ENCODE measurements at regions not wholly inside any gene's neighbourhood (a gene's known extent, or its start where the extent isn't known, plus 50 kb on each side); places are given as distances from the start of the nearest gene placed in this dataset.

GRCh38 chr17:45628019-45628418, 137.5 kb upstream of the PLEKHM1 start:
- H3K9me3 Mint-ChIP-seq (ENCODE audit: insufficient read depth) = no peaks in the 10 kb centered on the region
- Histone ChIP-seq H4K20me1 (ENCODE audit: control insufficient read depth, insufficient read depth, low read length, poor library complexity, severe bottlenecking) (no peaks in the 10 kb centered on the region), H3K9me3 (ENCODE audit: control extremely low read depth in 1 of 3, control insufficient read depth in 2 of 3, insufficient read depth in 1 of 3, low read length in 2 of 3) (no peaks in the 10 kb centered on the region), H3K4me1 (ENCODE audit: control insufficient read depth in 2 of 2, insufficient read depth in 2 of 2, low read length in 2 of 2) (no peaks in the 10 kb centered on the region), H3K79me2 (ENCODE audit: control insufficient read depth, insufficient read depth, low read length) (no peaks in the 10 kb centered on the region), H3K27me3 (replicated peaks in 1 of 4; ENCODE audit: control extremely low read depth in 1 of 4, control insufficient read depth in 3 of 4, insufficient read depth in 4 of 4, low read length in 3 of 4) (no peaks in the 10 kb centered on the region), H3K27ac (ENCODE audit: low read length in 2 of 2) (no peak overlapping the region), H3K4me3 (ENCODE audit: control extremely low read depth in 1 of 5, extremely low read depth in 1 of 5, insufficient read depth in 1 of 5, low read depth in 2 of 5, low read length in 4 of 5) (no peak overlapping the region), H2AFZ (ENCODE audit: insufficient read depth, low read depth, low read length, poor library complexity, severe bottlenecking) (no peak overlapping the region), H3K9ac (ENCODE audit: low read length) (no peak overlapping the region), H3K36me3 (replicated peaks in 1 of 2; ENCODE audit: control extremely low read depth in 1 of 2, control insufficient read depth in 1 of 2, extremely low read depth in 1 of 2, insufficient read depth in 2 of 2, low read length in 1 of 2) (peaks cover 0 to 33% of the 10 kb centered on the region in 2 experiments), H3K4me2 (replicated peaks; ENCODE audit: low read depth, low read length, poor library complexity, severe bottlenecking) (no peak overlapping the region)
- CTCF ChIA-PET = interaction anchor here (1.0 kb wide), 1 partner anchor 12 kb away, joined by 3 read pairs; no protein-coding TSS in a partner anchor
- WGBS (ENCODE audit: insufficient coverage) = 88% methylated on average over 4 of the region's 5 CpGs
- H3K4me1 Mint-ChIP-seq = no peaks in the 10 kb centered on the region
- POLR2A ChIA-PET = no interaction called here
- no peaks in the 10 kb centered on the region for H3K27me3 Mint-ChIP-seq
- intact Hi-C loops (cut with micrococcal nuclease) = loop anchor here (10.0 kb wide), 1 partner anchor 587 kb away; no protein-coding TSS in a partner anchor
- DNase-seq (no peak), ATAC-seq (ENCODE audit: low read depth) (no peak)
- no peak overlapping the region for H3K4me3 Mint-ChIP-seq
- no peak overlapping the region for H3K27ac Mint-ChIP-seq
- no peak for TF ChIP-seq EZH2 (IDR thresholded peaks at IDR 0.05; ENCODE audit: borderline replicate concordance, insufficient read depth, low read depth, low read length, poor library complexity, severe bottlenecking)
- no peak for TF ChIP-seq CTCF (IDR thresholded peaks at IDR 0.05)

GRCh38 chr17:45631941-45632340, 141.4 kb upstream of the PLEKHM1 start:
- Histone ChIP-seq H3K36me3 (replicated peaks in 1 of 2; ENCODE audit: control extremely low read depth in 1 of 2, control insufficient read depth in 1 of 2, extremely low read depth in 1 of 2, insufficient read depth in 2 of 2, low read length in 1 of 2) (peaks cover 0 to 42% of the 10 kb centered on the region in 2 experiments), H3K4me3 (ENCODE audit: control extremely low read depth in 1 of 5, extremely low read depth in 1 of 5, insufficient read depth in 1 of 5, low read depth in 2 of 5, low read length in 4 of 5) (no peak overlapping the region), H3K27me3 (replicated peaks in 1 of 4; ENCODE audit: control extremely low read depth in 1 of 4, control insufficient read depth in 3 of 4, insufficient read depth in 4 of 4, low read length in 3 of 4) (no peaks in the 10 kb centered on the region), H4K20me1 (ENCODE audit: control insufficient read depth, insufficient read depth, low read length, poor library complexity, severe bottlenecking) (no peaks in the 10 kb centered on the region), H3K27ac (ENCODE audit: low read length in 2 of 2) (no peak overlapping the region), H3K9me3 (ENCODE audit: control extremely low read depth in 1 of 3, control insufficient read depth in 2 of 3, insufficient read depth in 1 of 3, low read length in 2 of 3) (no peaks in the 10 kb centered on the region), H3K4me2 (replicated peaks; ENCODE audit: low read depth, low read length, poor library complexity, severe bottlenecking) (no peak overlapping the region), H3K9ac (ENCODE audit: low read length) (no peak overlapping the region), H2AFZ (ENCODE audit: insufficient read depth, low read depth, low read length, poor library complexity, severe bottlenecking) (no peak overlapping the region), H3K4me1 (ENCODE audit: control insufficient read depth in 2 of 2, insufficient read depth in 2 of 2, low read length in 2 of 2) (no peaks in the 10 kb centered on the region), H3K79me2 (ENCODE audit: control insufficient read depth, insufficient read depth, low read length) (no peaks in the 10 kb centered on the region)
- H3K9me3 Mint-ChIP-seq (ENCODE audit: insufficient read depth) = no peaks in the 10 kb centered on the region
- H3K27me3 Mint-ChIP-seq = no peaks in the 10 kb centered on the region
- no peak overlapping the region for H3K4me3 Mint-ChIP-seq
- intact Hi-C loops (cut with micrococcal nuclease) = no loop called here
- ChIA-PET POLR2A (no interaction called here), CTCF (interaction anchor here (0.9 kb wide), 1 partner anchor 8 kb away, joined by 3 read pairs; no protein-coding TSS in a partner anchor)
- no peak for ATAC-seq (ENCODE audit: low read depth)
- no peaks in the 10 kb centered on the region for H3K4me1 Mint-ChIP-seq
- no peak for TF ChIP-seq EZH2 (IDR thresholded peaks at IDR 0.05; ENCODE audit: borderline replicate concordance, insufficient read depth, low read depth, low read length, poor library complexity, severe bottlenecking)
- no peak for TF ChIP-seq CTCF (IDR thresholded peaks at IDR 0.05)
- 100% methylated on average over 2 of the region's 2 CpGs for WGBS (ENCODE audit: insufficient coverage)
- H3K27ac Mint-ChIP-seq = no peak overlapping the region
- no peak for DNase-seq
